GM23248 (cell line): ENCODE measurements at regions not wholly inside any gene's neighbourhood (a gene's known extent, or its start where the extent isn't known, plus 50 kb on each side); places are given as distances from the start of the nearest gene placed in this dataset.

ENCODE experiments used
- DNase-seq: peaks from one replicate; pipeline ENCODE4 v3.0.0-alpha.2; 2015
- H2AFZ ChIP-seq: fragments of 200-600 bp; sonication (generic); 2 replicates; pipeline ENCODE4 v1.6.1; 2016; ENCODE audit warnings: antibody characterized with exemption
- H3F3A ChIP-seq: fragments of 200-600 bp; sonication (generic); 2 replicates; pipeline ENCODE4 v1.6.1; 2016; ENCODE audit warnings: mild to moderate bottlenecking, antibody characterized with exemption, mixed run types; ENCODE audit not compliant: insufficient read depth
- H3K27ac ChIP-seq: fragments of 200-600 bp; sonication (generic); 2 replicates; pipeline ENCODE4 v1.5.1; 2016; ENCODE audit warnings: mild to moderate bottlenecking
- H3K27me3 ChIP-seq: fragments of 200-600 bp; sonication (generic); replicated peaks from 2 replicates; pipeline ENCODE4 v1.6.1; 2016; ENCODE audit warnings: mild to moderate bottlenecking; ENCODE audit not compliant: insufficient read depth
- H3K36me3 ChIP-seq: fragments of 200-600 bp; sonication (generic); 2 replicates; pipeline ENCODE4 v1.6.1; 2016; ENCODE audit warnings: low read depth, mild to moderate bottlenecking
- H3K4me1 ChIP-seq: fragments of 200-600 bp; sonication (generic); 2 replicates; pipeline ENCODE4 v1.6.1; 2016; ENCODE audit warnings: mild to moderate bottlenecking; ENCODE audit not compliant: insufficient read depth
- H3K4me2 ChIP-seq: fragments of 200-600 bp; sonication (generic); one replicate; pipeline ENCODE4 v1.6.1; 2016; ENCODE audit warnings: mild to moderate bottlenecking; ENCODE audit not compliant: unreplicated experiment
- H3K4me3 ChIP-seq: fragments of 200-600 bp; sonication (generic); 2 replicates; pipeline ENCODE4 v1.5.1; 2016; ENCODE audit warnings: mild to moderate bottlenecking
- H3K79me2 ChIP-seq: fragments of 200-600 bp; sonication (generic); 2 replicates; pipeline ENCODE4 v1.6.1; 2016; ENCODE audit warnings: mild to moderate bottlenecking; ENCODE audit not compliant: insufficient read depth
- H3K9ac ChIP-seq: fragments of 200-600 bp; sonication (generic); 2 replicates; pipeline ENCODE4 v1.6.1; 2016; ENCODE audit warnings: mild to moderate bottlenecking
- H3K9me2 ChIP-seq: fragments of 200-600 bp; sonication (generic); 2 replicates; pipeline ENCODE4 v1.6.1; 2016; ENCODE audit warnings: mixed run types, mild to moderate bottlenecking, moderate library complexity; ENCODE audit not compliant: insufficient read depth
- H3K9me3 ChIP-seq: fragments of 200-600 bp; sonication (generic); one replicate; pipeline ENCODE4 v1.6.1; 2017; ENCODE audit warnings: low read depth
- H4K20me1 ChIP-seq: fragments of 200-600 bp; sonication (generic); 2 replicates; pipeline ENCODE4 v1.6.0; 2016; ENCODE audit not compliant: insufficient read depth
- EZH2 ChIP-seq: fragments of 200-600 bp; sonication (generic); IDR thresholded peaks from 2 replicates; pipeline ENCODE4 v1.6.1; 2018; ENCODE audit warnings: antibody characterized with exemption, mild to moderate bottlenecking; ENCODE audit not compliant: insufficient read depth, poor library complexity, severe bottlenecking
- EZH2phosphoT487 ChIP-seq: fragments of 200-600 bp; sonication (generic); IDR thresholded peaks from 2 replicates; pipeline ENCODE4 v1.6.1; 2018; ENCODE audit warnings: antibody characterized with exemption, moderate library complexity, mild to moderate bottlenecking, low read depth; ENCODE audit not compliant: insufficient read depth
- WGBS, 2 experiments: methylation state at CpG; one replicate each; pipeline ENCODE4 v1.1.6; 2015 to 2017; ENCODE audit warnings: low lambda C conversion rate in 2 of 2, low coverage in 1 of 2; ENCODE audit errors: missing lambda C conversion rate in 2 of 2; 5-methylcytosine and 5-hydroxymethylcytosine counted together
- in situ Hi-C: fragments of 300-500 bp; cut with MboI; formaldehyde crosslinking; loops from 2 replicates; pipeline ENCODE4 v1.15.0; 2020

DNA sequence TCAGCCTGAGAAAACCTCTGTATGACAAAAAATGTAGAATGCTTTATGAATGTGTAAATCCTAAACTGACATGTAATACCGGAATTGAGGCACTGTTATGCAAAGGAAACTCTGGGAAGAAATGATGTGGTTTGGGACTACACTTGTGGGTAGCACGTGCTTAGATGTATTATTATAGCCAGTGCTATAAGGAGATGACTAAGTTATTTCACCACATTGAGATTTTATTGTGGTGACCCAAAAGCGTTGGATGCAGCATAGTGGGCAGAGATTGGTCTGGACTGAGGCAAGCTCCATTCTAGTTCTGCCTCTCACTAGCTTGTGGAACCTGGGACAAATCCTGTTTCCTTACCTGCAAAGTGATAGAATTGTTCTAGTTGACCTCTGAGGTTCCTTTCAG is 172.2 kb downstream of the SNAPC1 start:
- H3K27me3 ChIP-seq: 0 out of 2 replicates have a peak, but pooled peaks cover 7% of the 10 kb centered on the region
- peaks cover 17% of the 10 kb centered on the region for H3K4me1 ChIP-seq
- no peaks in the 10 kb centered on the region for H4K20me1 ChIP-seq
- in situ Hi-C loops: no loop called here
- DNase-seq: peak; percentile 93
- 10 to 19% methylated on average over 3 of the region's 3 CpGs for WGBS, 2 experiments
- 0 out of 2 replicates have a peak overlapping the region, but pooled peaks have one; percentile 14 for H3K9ac ChIP-seq
- peak overlapping the region; percentile 61 for H3K4me2 ChIP-seq
- H3K9me3 ChIP-seq: no peaks in the 10 kb centered on the region
- no peaks in the 10 kb centered on the region for H3K79me2 ChIP-seq
- no peak overlapping the region for H3K4me3 ChIP-seq
- no peak for TF ChIP-seq EZH2
- no peak for TF ChIP-seq EZH2phosphoT487
- H3K9me2 ChIP-seq: no peaks in the 10 kb centered on the region
- H3F3A ChIP-seq: peaks cover 4% of the 10 kb centered on the region; the same call in 1 of the 2 replicates
- no peak overlapping the region for H2AFZ ChIP-seq
- no peaks in the 10 kb centered on the region for H3K36me3 ChIP-seq
- peak overlapping the region; percentile 73 for H3K27ac ChIP-seq

DNA sequence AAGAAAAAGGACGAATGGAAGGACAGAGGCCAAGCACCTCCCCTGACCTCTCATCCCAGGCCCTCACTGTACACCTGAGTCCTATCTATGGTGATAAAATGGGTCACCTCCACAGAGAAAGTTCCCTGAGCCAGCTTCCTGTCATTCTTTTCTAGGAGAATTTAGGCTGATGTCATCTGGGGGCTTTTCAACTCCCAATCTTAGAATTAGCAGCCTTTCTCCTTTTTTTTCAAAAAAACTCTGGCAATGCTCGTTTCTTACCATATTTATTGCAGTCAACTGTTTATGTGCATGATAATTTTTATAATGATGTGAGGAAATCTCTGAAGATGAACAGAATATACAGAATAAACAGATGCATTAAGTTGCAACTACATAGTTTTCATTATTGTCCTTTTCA is 177.6 kb downstream of the SNAPC1 start:
- Histone ChIP-seq H3K27ac (no peak overlapping the region), H3K4me1 (peaks cover 4% of the 10 kb centered on the region), H3K4me3 (no peak overlapping the region), H3F3A (no peaks in the 10 kb centered on the region), H3K27me3 (peaks cover 19% of the 10 kb centered on the region), H3K9ac (no peak overlapping the region), H3K9me2 (no peaks in the 10 kb centered on the region), H2AFZ (no peak overlapping the region), H3K4me2 (no peak overlapping the region), H3K79me2 (no peaks in the 10 kb centered on the region), H3K36me3 (no peaks in the 10 kb centered on the region), H3K9me3 (no peaks in the 10 kb centered on the region), H4K20me1 (no peaks in the 10 kb centered on the region)
- TF ChIP-seq EZH2phosphoT487: no peak
- TF ChIP-seq EZH2: no peak
- WGBS, 2 experiments: 22 to 24% methylated on average over 2 of the region's 2 CpGs
- in situ Hi-C loops: no loop called here
- DNase-seq: no peak

DNA sequence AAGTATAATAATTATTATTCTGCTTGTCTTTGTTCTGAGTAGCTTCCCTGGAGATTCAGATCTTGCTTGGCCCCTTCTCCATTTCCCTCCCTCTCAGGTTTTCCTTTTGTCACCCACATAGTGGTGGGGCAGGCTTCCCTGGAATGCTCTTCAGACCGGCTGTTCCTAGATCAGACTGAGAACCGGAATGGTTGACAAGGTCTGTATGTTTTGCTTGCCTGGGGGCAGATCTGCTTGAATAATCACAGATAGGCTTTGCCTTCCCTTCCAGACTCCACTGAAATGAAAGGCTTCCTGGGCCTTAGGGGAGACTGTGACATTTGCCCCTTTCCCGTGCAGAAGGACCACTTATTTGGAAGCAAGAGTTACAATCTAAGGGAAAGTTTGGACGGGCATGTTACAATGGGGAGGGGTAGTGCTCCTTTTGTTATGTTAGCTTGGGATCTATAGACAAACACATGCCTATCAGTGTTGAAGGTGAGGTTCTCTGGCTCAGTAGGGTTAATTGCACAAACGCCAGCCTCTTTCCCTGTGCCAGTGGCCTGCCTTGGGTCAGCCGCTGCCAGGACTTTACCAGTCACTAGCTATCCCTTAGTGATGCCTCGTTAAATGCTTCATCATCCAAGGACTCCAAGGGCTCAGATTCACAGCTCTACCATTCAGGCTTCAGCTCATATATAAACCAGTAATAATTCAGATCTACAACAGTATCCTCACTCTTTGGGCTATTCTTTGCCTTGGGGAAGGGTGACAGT is 178.6 kb downstream of the SNAPC1 start:
- Histone ChIP-seq H3K27ac (no peak overlapping the region), H3K9me2 (no peaks in the 10 kb centered on the region), H3K4me2 (no peak overlapping the region), H4K20me1 (no peaks in the 10 kb centered on the region), H2AFZ (no peak overlapping the region), H3K79me2 (no peaks in the 10 kb centered on the region), H3K4me1 (no peaks in the 10 kb centered on the region), H3K9ac (no peak overlapping the region), H3F3A (no peaks in the 10 kb centered on the region), H3K27me3 (peaks cover 19% of the 10 kb centered on the region), H3K36me3 (no peaks in the 10 kb centered on the region), H3K9me3 (no peaks in the 10 kb centered on the region), H3K4me3 (no peak overlapping the region)
- no peak for DNase-seq
- WGBS, 2 experiments: 28 to 41% methylated on average over 7 of the region's 7 CpGs
- TF ChIP-seq EZH2phosphoT487: no peak
- TF ChIP-seq EZH2: no peak
- in situ Hi-C loops: no loop called here

DNA sequence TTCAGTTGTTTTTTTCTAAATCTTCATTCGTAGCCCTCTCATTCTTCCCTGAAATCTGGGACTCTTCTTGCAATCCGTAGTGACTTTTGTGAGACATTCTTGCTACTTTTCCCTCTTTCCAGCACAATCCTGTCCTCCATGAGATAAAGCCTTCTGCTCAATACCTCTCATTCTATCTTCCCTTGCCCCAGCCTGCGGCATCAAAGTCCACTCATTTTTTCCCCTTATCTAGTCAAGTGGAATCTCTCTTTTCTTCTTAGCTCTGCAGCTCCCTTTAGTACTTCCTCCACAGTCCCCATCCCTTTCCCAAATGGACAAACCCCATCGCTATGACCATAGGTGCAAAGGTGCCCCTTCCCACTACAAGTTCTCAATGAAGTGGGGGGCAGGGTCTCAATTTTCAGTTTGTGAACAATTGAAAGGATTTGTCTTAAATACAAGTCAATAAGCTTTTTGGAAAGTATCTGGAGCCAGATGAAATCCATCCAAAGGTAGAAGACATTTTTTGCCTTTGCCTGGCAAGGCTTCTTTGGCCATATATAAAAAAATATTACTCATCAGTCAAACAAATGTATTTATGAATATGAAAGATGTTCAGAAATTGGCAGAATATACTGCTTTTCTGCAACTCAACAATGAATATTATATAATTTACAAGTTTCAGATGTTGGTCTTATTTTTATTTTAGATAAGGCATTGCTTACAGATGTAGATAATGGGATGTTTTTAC is 179.4 kb downstream of the SNAPC1 start:
- no peaks in the 10 kb centered on the region for H3K79me2 ChIP-seq
- no peaks in the 10 kb centered on the region for H4K20me1 ChIP-seq
- no peak overlapping the region for H3K9ac ChIP-seq
- no peaks in the 10 kb centered on the region for H3K9me3 ChIP-seq
- H3K4me3 ChIP-seq: no peak overlapping the region
- TF ChIP-seq EZH2phosphoT487 (no peak), EZH2 (no peak)
- H3K27ac ChIP-seq: no peak overlapping the region
- no peaks in the 10 kb centered on the region for H3K4me1 ChIP-seq
- H3K36me3 ChIP-seq: no peaks in the 10 kb centered on the region
- H3K27me3 ChIP-seq: peaks cover 15% of the 10 kb centered on the region
- DNase-seq: no peak
- H3F3A ChIP-seq: no peaks in the 10 kb centered on the region
- H3K9me2 ChIP-seq: no peaks in the 10 kb centered on the region
- in situ Hi-C loops: no loop called here
- H3K4me2 ChIP-seq: no peak overlapping the region
- 50% methylated on average over 4 of the region's 4 CpGs for WGBS, 2 experiments
- H2AFZ ChIP-seq: no peak overlapping the region
